Prostate gland (tissue), 2 donors: ENCODE measurements at regions not wholly inside any gene's neighbourhood (a gene's known extent, or its start where the extent isn't known, plus 50 kb on each side); places are given as distances from the start of the nearest gene placed in this dataset.

Experiments used
- CTCF ChIP-seq, 4 experiments: fragments of 200-600 bp in 2 of 4; fragments of 450-650 bp in 2 of 4; sonication (generic) in 2 of 4; IDR thresholded peaks; 1 replicate in 3 of 4; 2 replicates in 1 of 4; pipeline ENCODE4 v1.5.1; 2016 to 2019; ENCODE audit warnings: antibody characterized with exemption in 4 of 4, mild to moderate bottlenecking in 2 of 4, moderate library complexity in 2 of 4
- POLR2A ChIP-seq: fragments of 450-650 bp; IDR thresholded peaks from one replicate; pipeline ENCODE4 v1.6.1; 2016; ENCODE audit warnings: antibody characterized with exemption, mild to moderate bottlenecking
- POLR2AphosphoS5 ChIP-seq: sonication (generic); formaldehyde crosslinking; IDR thresholded peaks from one replicate; pipeline ENCODE4 v1.6.1; 2017; ENCODE audit warnings: antibody characterized with exemption

GRCh38 chrX:131782646-131783045 lies 238.8 kb downstream of the OR13H1 start:
- TF ChIP-seq CTCF (IDR thresholded peaks at IDR 0.05) = no peak
- TF ChIP-seq POLR2A = no peak
- no peak for TF ChIP-seq POLR2AphosphoS5
